SK-N-SH (cell line): ENCODE measurements at regions not wholly inside any gene's neighbourhood (a gene's known extent, or its start where the extent isn't known, plus 50 kb on each side); places are given as distances from the start of the nearest gene placed in this dataset.

Experiments
- CTCF ChIA-PET: fragments of 300-600, 350-600 bp; formaldehyde crosslinking; extraction: SDS; loops from one replicate; lab custom pipeline; 2021; lab: Yijun Ruan, JAX
- POLR2A ChIA-PET: fragments of 350-600 bp; sonication (Branson Sonifier 250); formaldehyde crosslinking; extraction: SDS; loops from one replicate; lab custom pipeline; 2020; ENCODE audit warnings: antibody characterized with exemption, inconsistent platforms; lab: Yijun Ruan, JAX
- DNase-seq: peaks from one replicate; pipeline ENCODE4 v3.0.0; 2012
- H2AFZ ChIP-seq: fragments of 200-600 bp; sonication (generic); 2 replicates; pipeline ENCODE4 v1.8.1; 2016; ENCODE audit warnings: antibody characterized with exemption, mild to moderate bottlenecking, low read depth
- H3F3A ChIP-seq: fragments of 200-600 bp; sonication (generic); replicated peaks from 2 replicates; pipeline ENCODE3; 2016; ENCODE audit warnings: antibody characterized with exemption, mild to moderate bottlenecking; ENCODE audit not compliant: insufficient read depth
- H3K27ac ChIP-seq, 2 experiments: fragments of 200-500 bp in 1 of 2; fragments of 200-600 bp in 1 of 2; sonication (Bioruptor generic) in 1 of 2; sonication (generic), shearing (Covaris generic) in 1 of 2; 2 replicates each; pipeline versions ENCODE4 v1.5.1 to v1.6.1; 2014 to 2016; ENCODE audit warnings: low read depth in 2 of 2, inconsistent platforms in 1 of 2, low read length in 1 of 2, mild to moderate bottlenecking in 1 of 2, mixed read lengths in 1 of 2
- H3K27me3 ChIP-seq: fragments of 200-600 bp; sonication (generic), shearing (Covaris generic); 2 replicates; pipeline ENCODE4 v1.6.1; 2016; ENCODE audit warnings: mixed run types; ENCODE audit not compliant: insufficient read depth
- H3K36me3 ChIP-seq, 2 experiments: fragments of 200-500 bp in 1 of 2; fragments of 200-600 bp in 1 of 2; sonication (Bioruptor generic) in 1 of 2; sonication (generic) in 1 of 2; replicated peaks in 1 of 2; 2 replicates each; pipeline versions ENCODE3 to v1.5.1; 2014 to 2016; ENCODE audit warnings: low read length in 1 of 2, mild to moderate bottlenecking in 1 of 2; ENCODE audit not compliant: insufficient read depth in 2 of 2, control insufficient read depth in 1 of 2
- H3K4me1 ChIP-seq, 2 experiments: fragments of 200-500 bp in 1 of 2; fragments of 200-600 bp in 1 of 2; sonication (Bioruptor generic) in 1 of 2; sonication (generic), shearing (Covaris generic) in 1 of 2; 2 replicates each; pipeline versions ENCODE4 v1.5.1 to v1.6.1; 2014 to 2016; ENCODE audit warnings: low read depth in 1 of 2, low read length in 1 of 2, mixed run types in 1 of 2; ENCODE audit not compliant: insufficient read depth in 2 of 2, control insufficient read depth in 1 of 2
- H3K4me2 ChIP-seq: fragments of 200-600 bp; sonication (generic), shearing (Covaris generic); 2 replicates; pipeline ENCODE4 v1.6.1; 2017; ENCODE audit warnings: mixed run types
- H3K4me3 ChIP-seq, 2 experiments: fragments of 200-500 bp in 1 of 2; fragments of 200-600 bp in 1 of 2; sonication (Bioruptor generic) in 1 of 2; sonication (generic), shearing (Covaris generic) in 1 of 2; 2 replicates each; pipeline versions ENCODE4 v1.5.1 to v1.8.1; 2014 to 2016; ENCODE audit warnings: low read depth in 2 of 2, inconsistent platforms in 1 of 2, low read length in 1 of 2, mild to moderate bottlenecking in 1 of 2, mixed read lengths in 1 of 2, moderate library complexity in 1 of 2
- H3K79me2 ChIP-seq: fragments of 200-600 bp; sonication (generic); 2 replicates; pipeline ENCODE4 v1.8.1; 2017; ENCODE audit warnings: mild to moderate bottlenecking; ENCODE audit not compliant: insufficient read depth
- H3K9ac ChIP-seq: fragments of 200-600 bp; sonication (generic); 2 replicates; pipeline ENCODE4 v1.6.1; 2017; ENCODE audit warnings: mixed run types
- H3K9me2 ChIP-seq: fragments of 200-600 bp; sonication (generic); 2 replicates; pipeline ENCODE4 v1.6.1; 2017; ENCODE audit warnings: mixed run types
- H3K9me3 ChIP-seq: fragments of 200-600 bp; sonication (generic); 2 replicates; pipeline ENCODE4 v1.6.1; 2017; ENCODE audit warnings: mixed run types, mild to moderate bottlenecking, moderate library complexity
- H4K20me1 ChIP-seq: fragments of 200-600 bp; sonication (generic); 2 replicates; pipeline ENCODE4 v1.6.1; 2017; ENCODE audit warnings: mild to moderate bottlenecking, mixed run types; ENCODE audit not compliant: insufficient read depth
- CHD2 ChIP-seq: fragments of 150-350 bp; IDR thresholded peaks from 2 replicates; pipeline ENCODE4 v1.6.1; 2018; ENCODE audit warnings: low read length; ENCODE audit not compliant: partially characterized antibody
- EP300 ChIP-seq, 2 experiments: IDR thresholded peaks; 2 replicates each; pipeline versions ENCODE4 v1.4.0 to v1.6.1; 2012; ENCODE audit warnings: borderline replicate concordance in 1 of 2, low read depth in 1 of 2, low read length in 1 of 2
- EZH2phosphoT487 ChIP-seq: fragments of 200-600 bp; sonication (generic); IDR thresholded peaks from 2 replicates; pipeline ENCODE4 v1.6.1; 2017; ENCODE audit warnings: low read depth, mixed run types, mild to moderate bottlenecking, antibody characterized with exemption, moderate library complexity, borderline replicate concordance
- FOSL2 ChIP-seq: IDR thresholded peaks from 2 replicates; pipeline ENCODE4 v1.4.0; 2012; ENCODE audit warnings: low read depth, mild to moderate bottlenecking, moderate library complexity, borderline replicate concordance
- FOXM1 ChIP-seq: IDR thresholded peaks from 2 replicates; pipeline ENCODE4 v1.4.0; 2012; ENCODE audit warnings: low read depth, mild to moderate bottlenecking
- GATA2 ChIP-seq: sonication (generic); formaldehyde crosslinking; IDR thresholded peaks from 2 replicates; pipeline ENCODE4 v1.5.0; 2020; ENCODE audit warnings: mild to moderate bottlenecking, missing genetic modification reagents
- JUND ChIP-seq: IDR thresholded peaks from 2 replicates; pipeline ENCODE4 v1.4.0; 2012
- MEF2A ChIP-seq: IDR thresholded peaks from 2 replicates; pipeline ENCODE4 v1.4.0; 2012; ENCODE audit warnings: low read depth, borderline replicate concordance
- NRF1 ChIP-seq: IDR thresholded peaks from 2 replicates; pipeline ENCODE4 v1.6.1; 2012; ENCODE audit warnings: low read depth, mild to moderate bottlenecking, low read length
- RAD21 ChIP-seq: IDR thresholded peaks from 2 replicates; pipeline ENCODE4 v1.6.1; 2012; ENCODE audit warnings: mild to moderate bottlenecking, low read length
- RFX5 ChIP-seq: IDR thresholded peaks from 2 replicates; pipeline ENCODE4 v1.6.1; 2012; ENCODE audit warnings: mild to moderate bottlenecking, improper control_type of control experiment, low read length
- TCF12 ChIP-seq: IDR thresholded peaks from 2 replicates; pipeline ENCODE4 v1.4.0; 2012
- YY1 ChIP-seq: IDR thresholded peaks from 2 replicates; pipeline ENCODE4 v1.4.0; 2012; ENCODE audit warnings: low read depth, mild to moderate bottlenecking
- WGBS: methylation state at CpG from one replicate; pipeline ENCODE4 v1.1.6; 2017; ENCODE audit warnings: low lambda C conversion rate; 5-methylcytosine and 5-hydroxymethylcytosine counted together
- TF ChIP-seq, protein P1 (sequence below): IDR thresholded peaks from 2 replicates; pipeline ENCODE4; 2012
- TF ChIP-seq, protein P2 (sequence below): fragments of 150-350 bp; IDR thresholded peaks from 2 replicates; pipeline ENCODE4 v1.6.1; 2016; ENCODE audit warnings: mild to moderate bottlenecking, low read depth, low read length
- TF ChIP-seq, protein P3 (sequence below): IDR thresholded peaks from 2 replicates; pipeline ENCODE4 v1.6.1; 2012; ENCODE audit warnings: mild to moderate bottlenecking, low read depth, low read length, moderate library complexity
- TF ChIP-seq, protein P4 (sequence below): fragments of 200-600 bp; sonication (generic); IDR thresholded peaks from 2 replicates; pipeline ENCODE4 v1.6.1; 2017; ENCODE audit warnings: antibody characterized with exemption, mild to moderate bottlenecking, moderate library complexity
- TF ChIP-seq, protein P5 (sequence below): IDR thresholded peaks from 2 replicates; pipeline ENCODE4 v1.4.0; 2012; ENCODE audit warnings: low read depth

DNA sequence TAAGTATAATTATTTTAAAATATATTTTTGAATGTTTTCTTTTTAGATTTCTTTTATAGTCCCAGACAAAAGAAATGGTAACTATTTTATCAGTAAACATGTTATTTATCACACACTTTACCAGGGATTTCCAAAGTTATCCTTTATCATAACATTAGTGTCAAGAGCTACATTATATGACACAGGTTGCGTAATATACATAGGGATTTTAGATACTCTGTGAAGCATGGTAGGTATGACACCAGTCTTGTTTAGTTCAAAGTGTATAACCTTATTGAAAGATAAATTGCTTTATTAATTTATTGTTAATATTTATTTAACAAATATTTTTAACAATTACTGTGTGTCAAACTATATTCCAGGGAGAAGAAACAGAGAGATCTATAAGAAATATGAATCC is 163.3 kb upstream of the PABPC4L start:
- no peak for DNase-seq
- ChIA-PET POLR2A (no interaction called here), CTCF (no interaction called here)
- Histone ChIP-seq H3K4me1 (no peaks in the 10 kb centered on the region), H3K4me3 (no peak overlapping the region), H3K9ac (no peak overlapping the region), H3K36me3 (no peaks in the 10 kb centered on the region), H3K27me3 (no peaks in the 10 kb centered on the region), H3K79me2 (no peaks in the 10 kb centered on the region), H3F3A (no peaks in the 10 kb centered on the region), H4K20me1 (no peaks in the 10 kb centered on the region), H3K4me2 (no peak overlapping the region), H3K27ac (no peak overlapping the region), H3K9me3 (no peaks in the 10 kb centered on the region; the same call in 1 of the 2 replicates), H3K9me2 (no peaks in the 10 kb centered on the region), H2AFZ (no peak overlapping the region)
- TF ChIP-seq JUND = no peak
- no peak for TF ChIP-seq RFX5
- TF ChIP-seq CHD2 = no peak
- TF ChIP-seq FOSL2 = no peak
- TF ChIP-seq, protein P1, sequence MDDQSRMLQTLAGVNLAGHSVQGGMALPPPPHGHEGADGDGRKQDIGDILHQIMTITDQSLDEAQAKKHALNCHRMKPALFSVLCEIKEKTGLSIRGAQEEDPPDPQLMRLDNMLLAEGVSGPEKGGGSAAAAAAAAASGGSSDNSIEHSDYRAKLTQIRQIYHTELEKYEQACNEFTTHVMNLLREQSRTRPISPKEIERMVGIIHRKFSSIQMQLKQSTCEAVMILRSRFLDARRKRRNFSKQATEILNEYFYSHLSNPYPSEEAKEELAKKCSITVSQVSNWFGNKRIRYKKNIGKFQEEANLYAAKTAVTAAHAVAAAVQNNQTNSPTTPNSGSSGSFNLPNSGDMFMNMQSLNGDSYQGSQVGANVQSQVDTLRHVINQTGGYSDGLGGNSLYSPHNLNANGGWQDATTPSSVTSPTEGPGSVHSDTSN = no peak
- TF ChIP-seq TCF12 = no peak
- no peak for TF ChIP-seq RAD21
- no peak for TF ChIP-seq GATA2
- TF ChIP-seq MEF2A = no peak
- TF ChIP-seq, protein P2, sequence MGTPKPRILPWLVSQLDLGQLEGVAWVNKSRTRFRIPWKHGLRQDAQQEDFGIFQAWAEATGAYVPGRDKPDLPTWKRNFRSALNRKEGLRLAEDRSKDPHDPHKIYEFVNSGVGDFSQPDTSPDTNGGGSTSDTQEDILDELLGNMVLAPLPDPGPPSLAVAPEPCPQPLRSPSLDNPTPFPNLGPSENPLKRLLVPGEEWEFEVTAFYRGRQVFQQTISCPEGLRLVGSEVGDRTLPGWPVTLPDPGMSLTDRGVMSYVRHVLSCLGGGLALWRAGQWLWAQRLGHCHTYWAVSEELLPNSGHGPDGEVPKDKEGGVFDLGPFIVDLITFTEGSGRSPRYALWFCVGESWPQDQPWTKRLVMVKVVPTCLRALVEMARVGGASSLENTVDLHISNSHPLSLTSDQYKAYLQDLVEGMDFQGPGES = no peak
- TF ChIP-seq, protein P3, sequence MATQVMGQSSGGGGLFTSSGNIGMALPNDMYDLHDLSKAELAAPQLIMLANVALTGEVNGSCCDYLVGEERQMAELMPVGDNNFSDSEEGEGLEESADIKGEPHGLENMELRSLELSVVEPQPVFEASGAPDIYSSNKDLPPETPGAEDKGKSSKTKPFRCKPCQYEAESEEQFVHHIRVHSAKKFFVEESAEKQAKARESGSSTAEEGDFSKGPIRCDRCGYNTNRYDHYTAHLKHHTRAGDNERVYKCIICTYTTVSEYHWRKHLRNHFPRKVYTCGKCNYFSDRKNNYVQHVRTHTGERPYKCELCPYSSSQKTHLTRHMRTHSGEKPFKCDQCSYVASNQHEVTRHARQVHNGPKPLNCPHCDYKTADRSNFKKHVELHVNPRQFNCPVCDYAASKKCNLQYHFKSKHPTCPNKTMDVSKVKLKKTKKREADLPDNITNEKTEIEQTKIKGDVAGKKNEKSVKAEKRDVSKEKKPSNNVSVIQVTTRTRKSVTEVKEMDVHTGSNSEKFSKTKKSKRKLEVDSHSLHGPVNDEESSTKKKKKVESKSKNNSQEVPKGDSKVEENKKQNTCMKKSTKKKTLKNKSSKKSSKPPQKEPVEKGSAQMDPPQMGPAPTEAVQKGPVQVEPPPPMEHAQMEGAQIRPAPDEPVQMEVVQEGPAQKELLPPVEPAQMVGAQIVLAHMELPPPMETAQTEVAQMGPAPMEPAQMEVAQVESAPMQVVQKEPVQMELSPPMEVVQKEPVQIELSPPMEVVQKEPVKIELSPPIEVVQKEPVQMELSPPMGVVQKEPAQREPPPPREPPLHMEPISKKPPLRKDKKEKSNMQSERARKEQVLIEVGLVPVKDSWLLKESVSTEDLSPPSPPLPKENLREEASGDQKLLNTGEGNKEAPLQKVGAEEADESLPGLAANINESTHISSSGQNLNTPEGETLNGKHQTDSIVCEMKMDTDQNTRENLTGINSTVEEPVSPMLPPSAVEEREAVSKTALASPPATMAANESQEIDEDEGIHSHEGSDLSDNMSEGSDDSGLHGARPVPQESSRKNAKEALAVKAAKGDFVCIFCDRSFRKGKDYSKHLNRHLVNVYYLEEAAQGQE = no peak
- TF ChIP-seq NRF1 = no peak
- TF ChIP-seq, protein P4, sequence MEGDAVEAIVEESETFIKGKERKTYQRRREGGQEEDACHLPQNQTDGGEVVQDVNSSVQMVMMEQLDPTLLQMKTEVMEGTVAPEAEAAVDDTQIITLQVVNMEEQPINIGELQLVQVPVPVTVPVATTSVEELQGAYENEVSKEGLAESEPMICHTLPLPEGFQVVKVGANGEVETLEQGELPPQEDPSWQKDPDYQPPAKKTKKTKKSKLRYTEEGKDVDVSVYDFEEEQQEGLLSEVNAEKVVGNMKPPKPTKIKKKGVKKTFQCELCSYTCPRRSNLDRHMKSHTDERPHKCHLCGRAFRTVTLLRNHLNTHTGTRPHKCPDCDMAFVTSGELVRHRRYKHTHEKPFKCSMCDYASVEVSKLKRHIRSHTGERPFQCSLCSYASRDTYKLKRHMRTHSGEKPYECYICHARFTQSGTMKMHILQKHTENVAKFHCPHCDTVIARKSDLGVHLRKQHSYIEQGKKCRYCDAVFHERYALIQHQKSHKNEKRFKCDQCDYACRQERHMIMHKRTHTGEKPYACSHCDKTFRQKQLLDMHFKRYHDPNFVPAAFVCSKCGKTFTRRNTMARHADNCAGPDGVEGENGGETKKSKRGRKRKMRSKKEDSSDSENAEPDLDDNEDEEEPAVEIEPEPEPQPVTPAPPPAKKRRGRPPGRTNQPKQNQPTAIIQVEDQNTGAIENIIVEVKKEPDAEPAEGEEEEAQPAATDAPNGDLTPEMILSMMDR = no peak
- TF ChIP-seq EZH2phosphoT487 = no peak
- no peak for TF ChIP-seq FOXM1
- TF ChIP-seq, protein P5, sequence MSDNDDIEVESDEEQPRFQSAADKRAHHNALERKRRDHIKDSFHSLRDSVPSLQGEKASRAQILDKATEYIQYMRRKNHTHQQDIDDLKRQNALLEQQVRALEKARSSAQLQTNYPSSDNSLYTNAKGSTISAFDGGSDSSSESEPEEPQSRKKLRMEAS = no peak
- no peak for TF ChIP-seq YY1
- TF ChIP-seq EP300 (IDR thresholded peaks at IDR 0.05; ENCODE audit: borderline replicate concordance in 1 of 2, low read depth in 1 of 2, low read length in 1 of 2) = no peak
- 67% methylated on average over 1 of the region's 1 CpG for WGBS
